HCT116 (cell line): ENCODE measurements at regions not wholly inside any gene's neighbourhood (a gene's known extent, or its start where the extent isn't known, plus 50 kb on each side); places are given as distances from the start of the nearest gene placed in this dataset.

ENCODE experiments used
- ATAC-seq: fragments of 200-7000 bp; cut with Tn5 transposase; 2 replicates; pipeline ENCODE4 v1.9.1; 2020; ENCODE audit warnings: mild to moderate bottlenecking, moderate library complexity
- BruUV-seq: library from RNA; stranded (reverse); fragments of 400-500 nt; replicated peaks from 2 replicates; lab custom pipeline; 2021; lab: Mats Ljungman, UMichigan
- CTCF ChIA-PET: fragments of 300-600 bp; sonication (Branson Sonifier 250); formaldehyde crosslinking; loops from one replicate; lab custom pipeline; 2021; ENCODE audit warnings: antibody characterized with exemption; lab: Charles Lee
- POLR2A ChIA-PET: fragments of 300-600, 350-600 bp; sonication (Branson Sonifier 250); formaldehyde crosslinking; loops from one replicate; lab custom pipeline; 2021; ENCODE audit warnings: antibody characterized with exemption; lab: Charles Lee
- RAD21 ChIA-PET, 2 experiments: fragments of 300-600 bp; sonication (Branson Sonifier 250); formaldehyde crosslinking; loops; one replicate each; lab custom pipeline; 2023; ENCODE audit warnings: low total read pairs in 2 of 2; ENCODE audit not compliant: uncharacterized antibody in 2 of 2, unreplicated experiment in 2 of 2, low non-redundant PET in 1 of 2; lab: Charles Lee
- DNase-seq: peaks from one replicate; pipeline ENCODE4 v3.0.0-alpha.2; 2010; ENCODE audit warnings: low read depth, low spot score
- H2AFZ ChIP-seq: fragments of 200-600 bp; shearing (Covaris generic), sonication (generic); 2 replicates; pipeline ENCODE4 v1.6.1; 2017; ENCODE audit warnings: low read depth, mixed run types, mixed read lengths, antibody characterized with exemption, low read length; ENCODE audit not compliant: poor library complexity, severe bottlenecking
- H3K27ac ChIP-seq: 2 replicates; pipeline ENCODE4 v1.5.1; 2012; ENCODE audit warnings: low read depth, low read length
- H3K27me3 ChIP-seq: fragments of 200-600 bp; sonication (generic); 2 replicates; pipeline ENCODE4 v1.6.1; 2016; ENCODE audit warnings: mixed run types, low read length, mixed read lengths; ENCODE audit not compliant: insufficient read depth
- H3K36me3 ChIP-seq, 2 experiments: fragments of 200-500 bp in 1 of 2; fragments of 200-600 bp in 1 of 2; sonication (Bioruptor generic) in 1 of 2; sonication (generic) in 1 of 2; 2 replicates each; pipeline versions ENCODE4 v1.5.1 to v1.6.1; 2014 to 2016; ENCODE audit warnings: low read length in 2 of 2, inconsistent platforms in 1 of 2, mixed read lengths in 1 of 2, mixed run types in 1 of 2; ENCODE audit not compliant: insufficient read depth in 2 of 2, control insufficient read depth in 1 of 2
- H3K4me1 ChIP-seq, 2 experiments: fragments of 200-600 bp in 1 of 2; sonication (generic) in 1 of 2; 2 replicates each; pipeline versions ENCODE4 v1.5.1 to v1.6.1; 2012 to 2017; ENCODE audit warnings: low read length in 2 of 2, inconsistent platforms in 1 of 2, mild to moderate bottlenecking in 1 of 2, mixed read lengths in 1 of 2, mixed run types in 1 of 2, moderate library complexity in 1 of 2; ENCODE audit not compliant: insufficient read depth in 2 of 2, control insufficient read depth in 1 of 2
- H3K4me2 ChIP-seq: fragments of 200-600 bp; sonication (generic); 2 replicates; pipeline ENCODE4 v1.6.1; 2017; ENCODE audit warnings: mixed run types, low read length, mixed read lengths
- H3K4me3 ChIP-seq, 2 experiments: fragments of 200-600 bp in 1 of 2; sonication (generic) in 1 of 2; replicated peaks in 1 of 2; 2 replicates each; pipeline ENCODE4 v1.5.1; 2011 to 2016; ENCODE audit warnings: low read length in 2 of 2, control low read depth in 1 of 2, low read depth in 1 of 2, mild to moderate bottlenecking in 1 of 2, mixed read lengths in 1 of 2, mixed run types in 1 of 2
- H3K79me2 ChIP-seq: fragments of 200-600 bp; sonication (generic); 2 replicates; pipeline ENCODE4 v1.6.1; 2017; ENCODE audit warnings: mild to moderate bottlenecking, mixed run types, low read length, moderate library complexity, mixed read lengths; ENCODE audit not compliant: insufficient read depth
- H3K9ac ChIP-seq: fragments of 200-600 bp; sonication (generic); 2 replicates; pipeline ENCODE4 v1.6.1; 2016; ENCODE audit warnings: low read length, mixed read lengths
- H3K9me2 ChIP-seq: fragments of 200-600 bp; sonication (generic), shearing (Covaris generic); 2 replicates; pipeline ENCODE4 v1.6.1; 2017; ENCODE audit warnings: mixed run types, mild to moderate bottlenecking, moderate library complexity; ENCODE audit not compliant: insufficient read depth
- H3K9me3 ChIP-seq, 2 experiments: fragments of 200-500 bp in 1 of 2; fragments of 200-600 bp in 1 of 2; sonication (Bioruptor generic) in 1 of 2; sonication (generic) in 1 of 2; 2 replicates each; pipeline ENCODE4 v1.6.1; 2014 to 2017; ENCODE audit warnings: low read length in 2 of 2, mixed read lengths in 2 of 2, inconsistent platforms in 1 of 2, low read depth in 1 of 2, mild to moderate bottlenecking in 1 of 2, mixed run types in 1 of 2, moderate library complexity in 1 of 2; ENCODE audit not compliant: control insufficient read depth in 1 of 2, insufficient read depth in 1 of 2
- H4K20me1 ChIP-seq: fragments of 200-600 bp; sonication (generic), shearing (Covaris generic); 2 replicates; pipeline ENCODE4 v1.6.1; 2017; ENCODE audit warnings: mixed run types, mild to moderate bottlenecking, moderate library complexity; ENCODE audit not compliant: insufficient read depth
- ATF3 ChIP-seq: IDR thresholded peaks from 2 replicates; pipeline ENCODE4 v1.6.1; 2012
- CEBPB ChIP-seq: IDR thresholded peaks from 2 replicates; pipeline ENCODE4 v1.6.1; 2012; ENCODE audit warnings: low read depth
- ELF1 ChIP-seq: IDR thresholded peaks from 2 replicates; pipeline ENCODE4 v1.6.1; 2012; ENCODE audit warnings: low read depth, borderline replicate concordance
- EZH2 ChIP-seq: fragments of 200-600 bp; sonication (generic); IDR thresholded peaks from 2 replicates; pipeline ENCODE4 v1.6.1; 2017; ENCODE audit warnings: antibody characterized with exemption, mixed run types
- POLR2A ChIP-seq: IDR thresholded peaks from 2 replicates; pipeline ENCODE4 v1.7.0; 2011; ENCODE audit warnings: borderline replicate concordance; ENCODE audit not compliant: insufficient read depth, insufficient read length; ENCODE audit errors: extremely low read depth
- REST ChIP-seq: IDR thresholded peaks from 2 replicates; pipeline ENCODE4 v1.6.1; 2012; ENCODE audit warnings: low read depth
- SP1 ChIP-seq: IDR thresholded peaks from 2 replicates; pipeline ENCODE4 v1.6.1; 2012; ENCODE audit warnings: low read depth
- ZBTB33 ChIP-seq: IDR thresholded peaks from 2 replicates; pipeline ENCODE4 v1.6.1; 2011; ENCODE audit warnings: mild to moderate bottlenecking, low read length, moderate library complexity; ENCODE audit not compliant: insufficient replicate concordance; ENCODE audit errors: extremely low read depth
- intact Hi-C: fragments of 100-400 bp; cut with micrococcal nuclease; formaldehyde crosslinking; loops from 2 replicates; pipeline ENCODE4 v1.10.0; 2022

GRCh38 chr17:33695431-33695830 is 402.3 kb upstream of the ASIC2 start:
- no peak for TF ChIP-seq ELF1
- H4K20me1 ChIP-seq, result no peaks in the 10 kb centered on the region
- H3K27ac ChIP-seq, result no peak overlapping the region
- POLR2A ChIA-PET, result no interaction called here
- no peaks in the 10 kb centered on the region for H3K79me2 ChIP-seq
- CTCF ChIA-PET, result no interaction called here
- BruUV-seq, result no TSS peak
- DNase-seq (no peak), ATAC-seq (no peak)
- H3K9me3 ChIP-seq, result no peaks in the 10 kb centered on the region
- no peak overlapping the region for H3K4me2 ChIP-seq
- H3K27me3 ChIP-seq, result no peaks in the 10 kb centered on the region
- H3K4me1 ChIP-seq, result no peaks in the 10 kb centered on the region
- RAD21 ChIA-PET, result no interaction called here
- H3K9me2 ChIP-seq, result no peaks in the 10 kb centered on the region
- intact Hi-C loops, result no loop called here
- no peak overlapping the region for H3K9ac ChIP-seq
- H3K4me3 ChIP-seq, result no peak overlapping the region
- H2AFZ ChIP-seq, result no peak overlapping the region
- H3K36me3 ChIP-seq, result no peaks in the 10 kb centered on the region

GRCh38 chr17:33696102-33696501 is 403.0 kb upstream of the ASIC2 start:
- Histone ChIP-seq H3K27ac (no peak overlapping the region), H3K4me3 (no peak overlapping the region), H3K9ac (no peak overlapping the region), H3K79me2 (no peaks in the 10 kb centered on the region), H2AFZ (no peak overlapping the region), H3K9me2 (no peaks in the 10 kb centered on the region), H4K20me1 (no peaks in the 10 kb centered on the region), H3K9me3 (no peaks in the 10 kb centered on the region), H3K4me1 (no peaks in the 10 kb centered on the region), H3K36me3 (no peaks in the 10 kb centered on the region), H3K4me2 (no peak overlapping the region), H3K27me3 (no peaks in the 10 kb centered on the region)
- RAD21 ChIA-PET, result no interaction called here
- POLR2A ChIA-PET, result no interaction called here
- DNase-seq, result no peak
- intact Hi-C loops, result no loop called here
- CTCF ChIA-PET, result no interaction called here
- TF ChIP-seq ATF3, result no peak
- no peak for TF ChIP-seq REST
- TF ChIP-seq SP1, result no peak
- no peak for TF ChIP-seq ZBTB33
- no peak for TF ChIP-seq POLR2A
- TF ChIP-seq EZH2, result no peak
- no peak for TF ChIP-seq CEBPB
- no peak for ATAC-seq
- BruUV-seq, result no TSS peak
